PC-9 (cell line): ENCODE measurements at regions not wholly inside any gene's neighbourhood (a gene's known extent, or its start where the extent isn't known, plus 50 kb on each side); places are given as distances from the start of the nearest gene placed in this dataset.
"Not testable (repeated sequence)": the region's sequence is repeated elsewhere in the genome, so short reads cannot be mapped to it uniquely, and the experiment has no call there.

ENCODE experiments used
- BruUV-seq: library from RNA; stranded (reverse); fragments of 400-500 nt; replicated peaks from 2 replicates; lab custom pipeline; 2021; lab: Mats Ljungman, UMichigan
- CTCF ChIA-PET: fragments of 300-600 bp; sonication (Branson Sonifier 250); formaldehyde crosslinking; loops from one replicate; lab custom pipeline; 2022; ENCODE audit warnings: antibody characterized with exemption; lab: Charles Lee
- POLR2A ChIA-PET: fragments of 300-600 bp; sonication (Branson Sonifier 250); formaldehyde crosslinking; loops from one replicate; lab custom pipeline; 2022; ENCODE audit warnings: antibody characterized with exemption; ENCODE audit not compliant: unreplicated experiment; lab: Charles Lee
- DNase-seq, 2 experiments: peaks; one replicate each; pipeline versions ENCODE4 v3.0.0 to v3.0.0-alpha.2; 2015 to 2022; ENCODE audit warnings: mixed read lengths in 1 of 2
- H2AFZ ChIP-seq: fragments of 200-600 bp; sonication (generic); 2 replicates; pipeline ENCODE4 v1.8.1; 2017; ENCODE audit warnings: antibody characterized with exemption
- H3F3A ChIP-seq: fragments of 200-600 bp; sonication (generic); 2 replicates; pipeline ENCODE4 v1.8.1; 2017; ENCODE audit warnings: antibody characterized with exemption, mild to moderate bottlenecking, low read depth; ENCODE audit not compliant: insufficient read depth
- H3K27ac ChIP-seq: fragments of 200-600 bp; sonication (generic); 2 replicates; pipeline ENCODE4 v1.6.1; 2016; ENCODE audit warnings: mixed run types
- H3K27me3 ChIP-seq: fragments of 200-600 bp; sonication (generic); 2 replicates; pipeline ENCODE4 v1.6.1; 2016; ENCODE audit warnings: low read depth, mixed run types; ENCODE audit not compliant: insufficient read depth
- H3K36me3 ChIP-seq: fragments of 200-600 bp; sonication (generic); 2 replicates; pipeline ENCODE4 v1.6.1; 2016; ENCODE audit warnings: low read depth, mixed run types
- H3K4me1 ChIP-seq: fragments of 200-600 bp; sonication (generic); replicated peaks from 2 replicates; pipeline ENCODE4 v1.6.1; 2016; ENCODE audit warnings: mixed run types; ENCODE audit not compliant: insufficient read depth
- H3K4me2 ChIP-seq: fragments of 200-600 bp; sonication (generic); 2 replicates; pipeline ENCODE4 v1.6.1; 2017; ENCODE audit warnings: mixed run types
- H3K4me3 ChIP-seq: fragments of 200-600 bp; sonication (generic); 2 replicates; pipeline ENCODE4 v1.6.1; 2016; ENCODE audit warnings: mixed run types
- H3K79me2 ChIP-seq: fragments of 200-600 bp; sonication (generic); 2 replicates; pipeline ENCODE4 v1.6.1; 2017; ENCODE audit warnings: low read depth, mixed run types
- H3K9me2 ChIP-seq: fragments of 200-600 bp; sonication (generic); 2 replicates; pipeline ENCODE4 v1.8.1; 2017; ENCODE audit warnings: mild to moderate bottlenecking; ENCODE audit not compliant: insufficient read depth
- H3K9me3 ChIP-seq: fragments of 200-600 bp; sonication (generic); 2 replicates; pipeline ENCODE4 v1.8.1; 2016; ENCODE audit warnings: low read depth; ENCODE audit not compliant: insufficient read depth
- H4K20me1 ChIP-seq: fragments of 200-600 bp; sonication (generic); 2 replicates; pipeline ENCODE4 v1.8.1; 2017; ENCODE audit not compliant: insufficient read depth
- intact Hi-C: fragments of 100-400 bp; cut with micrococcal nuclease; formaldehyde crosslinking; loops from one replicate; pipeline ENCODE4 v1.10.0; 2022; ENCODE audit not compliant: unreplicated experiment

DNA sequence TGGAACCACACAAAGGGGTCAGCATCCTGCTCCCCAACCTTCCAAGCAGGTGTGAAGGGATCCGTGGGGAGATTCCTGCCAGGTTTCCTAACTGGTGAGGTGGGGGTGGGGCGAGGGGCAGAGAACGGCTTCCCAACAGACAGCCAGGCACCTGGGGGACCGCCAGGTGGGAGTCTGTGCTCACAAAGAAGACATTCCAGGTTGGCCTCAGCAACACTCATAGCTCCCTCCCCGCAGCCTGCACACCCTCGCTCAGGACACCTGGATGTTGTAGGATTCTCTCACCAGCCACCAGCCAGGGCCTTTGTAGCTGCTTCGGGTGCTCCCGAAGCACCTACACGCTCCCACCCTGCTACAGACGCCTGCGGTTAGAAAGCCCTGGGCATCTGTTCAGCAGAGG is 184.8 kb upstream of the FAM240B start:
- H4K20me1 ChIP-seq, H3K36me3 ChIP-seq, CTCF ChIA-PET, POLR2A ChIA-PET, H3K9me3 ChIP-seq, H3K27me3 ChIP-seq, H3K4me2 ChIP-seq, H3K27ac ChIP-seq, H3K4me1 ChIP-seq, H2AFZ ChIP-seq, H3K9me2 ChIP-seq, intact Hi-C loops, DNase-seq, H3K79me2 ChIP-seq, H3K4me3 ChIP-seq, BruUV-seq, H3F3A ChIP-seq: not testable (repeated sequence)

DNA sequence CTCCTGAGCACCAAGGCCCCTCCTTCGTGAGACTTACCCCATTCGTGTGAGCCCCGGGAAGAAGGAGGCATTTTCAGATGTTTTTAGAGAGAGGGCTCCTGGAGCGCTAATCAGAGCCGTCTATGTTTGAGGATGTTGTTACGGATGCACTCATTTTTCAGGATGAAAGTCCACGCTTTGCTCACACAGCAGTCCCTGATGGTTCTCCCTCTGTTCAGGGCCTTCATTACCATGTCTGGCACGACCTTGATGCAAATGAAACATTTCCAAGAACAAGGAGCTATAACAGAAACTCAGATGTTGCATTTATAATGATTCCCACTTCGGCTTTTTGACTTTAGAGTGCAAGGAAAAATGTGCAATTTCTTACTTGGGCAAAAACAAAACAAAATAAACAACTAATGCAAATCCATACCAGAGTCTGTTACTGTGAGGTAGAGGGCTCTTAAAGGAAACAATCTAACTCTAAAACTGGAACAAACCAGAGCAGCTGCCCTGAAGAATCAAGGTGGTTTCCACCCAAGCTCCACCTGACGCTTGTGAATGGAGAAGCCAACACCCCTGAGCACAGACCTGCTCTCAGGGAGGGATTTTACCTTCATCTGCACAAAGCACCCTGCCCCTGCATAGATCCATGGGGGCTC is 181.7 kb upstream of the FAM240B start:
- H3K4me2 ChIP-seq, DNase-seq, intact Hi-C loops, CTCF ChIA-PET, BruUV-seq, H3K9me3 ChIP-seq, H3K27ac ChIP-seq, H4K20me1 ChIP-seq, H3F3A ChIP-seq, POLR2A ChIA-PET, H3K4me1 ChIP-seq, H3K36me3 ChIP-seq, H3K4me3 ChIP-seq, H3K79me2 ChIP-seq, H2AFZ ChIP-seq, H3K27me3 ChIP-seq, H3K9me2 ChIP-seq: not testable (repeated sequence)

DNA sequence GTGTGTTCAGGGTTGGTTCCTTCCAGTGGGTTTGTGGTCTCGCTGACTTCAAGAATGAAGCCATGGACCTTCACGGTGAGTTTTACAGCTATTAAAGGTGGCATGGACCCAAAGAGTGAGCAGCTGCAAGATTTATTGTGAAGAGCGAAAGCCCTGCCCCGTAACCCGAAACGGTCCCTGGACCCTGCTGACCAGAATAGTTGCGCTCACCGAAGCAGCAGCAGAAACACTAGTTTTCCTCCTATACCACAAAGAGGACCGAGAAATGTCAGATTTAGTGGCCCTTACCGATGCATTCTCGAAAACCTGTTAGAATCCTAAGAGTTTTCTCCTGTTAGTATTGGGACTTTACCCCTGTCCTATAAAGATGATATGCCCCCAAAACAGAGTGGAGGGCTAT is 176.5 kb upstream of the FAM240B start:
- H3K36me3 ChIP-seq, BruUV-seq, H3K9me3 ChIP-seq, H2AFZ ChIP-seq, H3F3A ChIP-seq, H4K20me1 ChIP-seq, H3K9me2 ChIP-seq, H3K79me2 ChIP-seq, POLR2A ChIA-PET, H3K27ac ChIP-seq, DNase-seq, H3K4me3 ChIP-seq, H3K4me1 ChIP-seq, intact Hi-C loops, CTCF ChIA-PET, H3K27me3 ChIP-seq, H3K4me2 ChIP-seq: not testable (repeated sequence)

DNA sequence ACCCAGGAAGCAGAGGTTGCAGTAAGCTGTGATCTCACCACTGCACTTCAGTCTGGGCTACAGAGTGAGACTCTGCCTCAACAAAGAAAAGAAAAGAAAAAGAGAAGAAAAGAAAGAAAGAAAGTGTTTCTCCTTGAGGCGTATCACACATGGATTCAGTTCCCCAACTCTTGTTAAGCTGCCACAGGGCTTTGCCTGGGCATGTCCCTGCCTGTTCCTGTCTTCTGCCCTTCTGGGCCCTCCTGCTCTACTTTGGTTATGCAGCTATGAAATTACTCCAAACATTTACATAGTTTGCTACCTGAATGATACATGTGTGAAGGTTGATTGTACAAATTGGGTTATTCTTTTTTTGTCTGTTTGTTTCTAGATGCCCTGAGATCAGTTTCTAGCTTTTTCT is 175.3 kb upstream of the FAM240B start:
- BruUV-seq, H3K36me3 ChIP-seq, POLR2A ChIA-PET: not testable (repeated sequence)

DNA sequence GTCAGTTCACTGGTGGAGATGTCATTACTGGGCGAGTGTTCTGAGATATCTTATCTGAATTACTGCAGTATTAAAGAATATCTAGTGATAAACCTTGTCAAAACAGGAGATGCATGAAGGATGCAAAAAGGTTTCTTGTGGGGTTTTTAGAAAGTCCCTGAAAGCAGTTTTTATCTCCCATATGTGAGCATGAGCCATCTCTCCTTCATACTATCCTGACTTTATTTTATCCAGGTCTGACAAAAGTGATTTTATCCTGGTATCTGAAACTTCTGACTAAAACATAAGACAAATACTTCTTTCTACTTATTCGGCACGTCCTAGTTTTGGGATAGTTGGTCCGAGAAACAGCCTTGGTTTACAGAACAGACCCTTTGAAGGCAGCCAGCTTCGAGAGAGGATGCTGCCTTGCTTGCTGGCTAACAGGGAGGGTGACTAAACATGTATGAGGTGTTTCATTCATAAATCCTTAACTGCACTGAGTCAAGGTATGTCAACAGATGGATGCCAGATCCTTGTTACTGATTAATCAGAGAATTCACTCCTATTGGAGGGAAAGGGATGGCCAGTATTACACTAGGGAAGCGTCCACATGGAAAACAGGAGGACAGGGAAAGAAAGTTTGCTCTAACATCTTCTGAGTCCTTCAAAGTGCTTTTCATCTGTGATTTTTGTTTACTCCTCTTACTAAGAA is 172.8 kb upstream of the FAM240B start:
- H3K9me2 ChIP-seq, H4K20me1 ChIP-seq, H3K4me3 ChIP-seq, POLR2A ChIA-PET, H3K4me1 ChIP-seq, BruUV-seq, H3K9me3 ChIP-seq, H3K79me2 ChIP-seq, H3K36me3 ChIP-seq, DNase-seq, H3F3A ChIP-seq, H3K27me3 ChIP-seq, intact Hi-C loops, H2AFZ ChIP-seq, CTCF ChIA-PET, H3K4me2 ChIP-seq, H3K27ac ChIP-seq: not testable (repeated sequence)

More for the DNA sequence above, 175.3 kb upstream of the FAM240B start:
- H2AFZ ChIP-seq, H4K20me1 ChIP-seq, H3F3A ChIP-seq, intact Hi-C loops, DNase-seq, H3K4me2 ChIP-seq, H3K9me3 ChIP-seq, H3K79me2 ChIP-seq, H3K4me3 ChIP-seq, H3K27ac ChIP-seq, CTCF ChIA-PET, H3K9me2 ChIP-seq, H3K4me1 ChIP-seq, H3K27me3 ChIP-seq: not testable (repeated sequence)

DNA sequence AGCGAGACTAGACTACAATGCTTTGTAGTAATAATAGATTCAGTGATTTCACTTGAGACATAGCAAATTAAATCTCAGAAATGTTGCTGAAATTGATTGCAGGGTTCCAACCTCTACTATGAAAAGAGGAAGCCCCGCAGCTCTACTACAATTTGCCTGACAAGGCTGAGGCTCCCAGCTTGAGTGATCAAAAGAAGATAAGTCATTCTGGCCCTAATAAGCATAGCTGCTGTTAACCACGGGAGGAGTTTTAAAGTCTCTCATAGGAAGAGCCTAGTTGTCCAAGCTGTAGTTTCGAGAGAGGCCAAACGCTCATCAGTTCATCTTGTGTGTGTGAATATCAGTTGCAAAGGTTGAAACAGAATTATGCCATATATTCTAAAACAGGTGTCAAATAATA is 166.1 kb upstream of the FAM240B start:
- H3K9me3 ChIP-seq, H3K4me2 ChIP-seq, H3K9me2 ChIP-seq, H3K27me3 ChIP-seq, H4K20me1 ChIP-seq, CTCF ChIA-PET, H3K4me1 ChIP-seq, H3K4me3 ChIP-seq, BruUV-seq, H3K27ac ChIP-seq, DNase-seq, POLR2A ChIA-PET, H3F3A ChIP-seq, H2AFZ ChIP-seq, intact Hi-C loops, H3K79me2 ChIP-seq, H3K36me3 ChIP-seq: not testable (repeated sequence)

DNA sequence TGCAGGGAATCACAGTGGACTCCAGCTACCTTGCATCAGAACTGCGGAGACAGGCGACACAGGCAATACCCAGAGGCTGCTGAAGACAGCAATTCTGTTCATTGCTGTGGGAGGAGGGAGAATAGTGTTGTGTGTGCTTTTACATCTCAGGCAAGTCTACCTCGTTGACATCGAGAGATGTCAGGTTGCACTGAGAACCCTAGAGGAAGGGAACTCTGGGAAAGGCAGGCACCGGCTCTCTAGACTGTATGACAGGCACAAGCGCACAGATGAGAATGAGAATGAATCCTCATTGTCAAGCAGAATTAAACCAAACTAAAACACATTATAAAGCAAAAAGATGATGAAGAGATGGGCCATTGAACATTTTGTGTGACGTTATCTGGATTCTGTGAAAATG is 155.7 kb upstream of the FAM240B start:
- H3K79me2 ChIP-seq, intact Hi-C loops, H3K4me1 ChIP-seq, BruUV-seq, H3K27me3 ChIP-seq, H3K36me3 ChIP-seq, H3K9me3 ChIP-seq, CTCF ChIA-PET, H3K9me2 ChIP-seq, DNase-seq, H3K4me2 ChIP-seq, H3K4me3 ChIP-seq, H3K27ac ChIP-seq, POLR2A ChIA-PET, H2AFZ ChIP-seq, H4K20me1 ChIP-seq, H3F3A ChIP-seq: not testable (repeated sequence)
